ENCODE measurements at regions not wholly inside any gene's neighbourhood (a gene's known extent, or its start where the extent isn't known, plus 50 kb on each side); places are given as distances from the start of the nearest gene placed in this dataset.

DNA sequence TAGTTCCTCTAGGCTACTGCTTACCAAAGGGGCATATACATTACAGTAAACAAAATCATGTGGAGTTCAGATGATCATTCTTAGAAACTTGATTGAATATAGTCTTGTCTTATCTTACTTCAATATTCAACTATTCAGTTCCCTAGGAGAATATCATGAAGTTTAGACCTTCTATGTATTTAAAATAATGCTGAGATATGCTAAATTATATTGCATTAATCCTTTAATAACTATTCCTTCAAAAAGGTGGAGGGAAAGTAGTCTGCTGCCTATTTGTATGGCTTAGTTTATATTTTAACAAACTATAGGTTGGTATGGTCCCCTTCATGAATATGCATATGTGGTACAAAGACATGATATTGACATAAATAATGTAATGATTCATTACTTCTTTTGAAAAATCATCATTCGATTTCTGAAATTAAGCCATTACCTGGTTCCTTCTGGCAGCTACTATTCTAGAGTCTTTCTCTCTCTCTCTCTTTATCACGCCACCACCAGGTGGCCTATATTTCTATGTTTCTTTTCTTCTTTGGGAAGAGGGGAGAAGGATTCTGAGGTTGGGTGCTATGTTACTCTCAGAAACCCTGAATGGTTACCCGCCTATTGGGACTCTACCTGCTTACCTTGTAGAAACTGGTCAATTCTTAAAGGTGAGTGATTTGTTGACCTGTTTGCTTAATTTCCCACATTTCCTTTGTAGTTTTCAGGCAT lies 855.8 kb downstream of the HACE1 start:
- DNase-seq (no peak), ATAC-seq (no peak), FAIRE-seq (no peak)
- TF ChIP-seq, protein P1, sequence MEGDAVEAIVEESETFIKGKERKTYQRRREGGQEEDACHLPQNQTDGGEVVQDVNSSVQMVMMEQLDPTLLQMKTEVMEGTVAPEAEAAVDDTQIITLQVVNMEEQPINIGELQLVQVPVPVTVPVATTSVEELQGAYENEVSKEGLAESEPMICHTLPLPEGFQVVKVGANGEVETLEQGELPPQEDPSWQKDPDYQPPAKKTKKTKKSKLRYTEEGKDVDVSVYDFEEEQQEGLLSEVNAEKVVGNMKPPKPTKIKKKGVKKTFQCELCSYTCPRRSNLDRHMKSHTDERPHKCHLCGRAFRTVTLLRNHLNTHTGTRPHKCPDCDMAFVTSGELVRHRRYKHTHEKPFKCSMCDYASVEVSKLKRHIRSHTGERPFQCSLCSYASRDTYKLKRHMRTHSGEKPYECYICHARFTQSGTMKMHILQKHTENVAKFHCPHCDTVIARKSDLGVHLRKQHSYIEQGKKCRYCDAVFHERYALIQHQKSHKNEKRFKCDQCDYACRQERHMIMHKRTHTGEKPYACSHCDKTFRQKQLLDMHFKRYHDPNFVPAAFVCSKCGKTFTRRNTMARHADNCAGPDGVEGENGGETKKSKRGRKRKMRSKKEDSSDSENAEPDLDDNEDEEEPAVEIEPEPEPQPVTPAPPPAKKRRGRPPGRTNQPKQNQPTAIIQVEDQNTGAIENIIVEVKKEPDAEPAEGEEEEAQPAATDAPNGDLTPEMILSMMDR (IDR thresholded peaks at IDR 0.05), result no peak
- H3K4me1 ChIP-seq, result no peaks in the 10 kb centered on the region
- no peak overlapping the region for H3K4me3 ChIP-seq
- 62 to 74% methylated on average over 3 of the region's 3 CpGs for WGBS, 2 donors
- no peaks in the 10 kb centered on the region for H3K27me3 ChIP-seq
- intact Hi-C loops (cut with DNase I), result no loop called here
- no peaks in the 10 kb centered on the region for H3K36me3 ChIP-seq
- H3K9me3 ChIP-seq, result no peaks in the 10 kb centered on the region
- H3K27ac ChIP-seq, result no peak overlapping the region

GRCh38 chr6:103995571-103995970 lies 864.1 kb downstream of the HACE1 start:
- intact Hi-C loops (cut with DNase I), result no loop called here
- FAIRE-seq, result no peak
- Histone ChIP-seq H3K4me1 (no peaks in the 10 kb centered on the region), H3K27me3 (no peaks in the 10 kb centered on the region), H3K9me3 (no peaks in the 10 kb centered on the region), H3K4me3 (no peak overlapping the region), H3K27ac (no peak overlapping the region), H3K36me3 (no peaks in the 10 kb centered on the region)
- 79 to 85% methylated on average over 1 of the region's 1 CpG for WGBS, 2 donors
- TF ChIP-seq, protein P1 (IDR thresholded peaks at IDR 0.05), result no peak
- ATAC-seq, result no peak
- DNase-seq, result no peak

DNA sequence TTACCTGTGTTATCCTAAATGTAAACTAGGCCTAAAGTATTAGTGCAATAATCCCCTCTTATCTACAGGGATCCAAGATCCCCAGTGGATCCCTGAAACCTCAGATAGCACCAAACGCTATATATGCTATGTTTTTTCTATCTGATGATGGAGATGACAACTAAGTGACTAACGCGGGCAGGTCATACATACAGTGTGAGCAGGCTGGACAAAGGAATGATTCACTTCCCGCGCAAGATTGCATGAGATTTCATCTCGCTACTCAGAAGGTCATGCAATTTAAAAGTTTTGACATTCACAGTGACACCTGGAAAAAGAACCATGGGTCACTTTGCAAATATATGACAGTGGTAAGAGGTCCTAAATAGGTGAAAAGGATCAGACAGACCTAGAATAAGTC lies 875.9 kb downstream of the HACE1 start:
- Histone ChIP-seq H3K27ac (no peak overlapping the region), H3K4me1 (no peaks in the 10 kb centered on the region), H3K4me3 (no peak overlapping the region), H3K27me3 (no peaks in the 10 kb centered on the region), H3K36me3 (no peaks in the 10 kb centered on the region), H3K9me3 (no peaks in the 10 kb centered on the region)
- no peak for FAIRE-seq
- intact Hi-C loops (cut with DNase I), result no loop called here
- no peak for ATAC-seq
- TF ChIP-seq, protein P1 (IDR thresholded peaks at IDR 0.05), result no peak
- DNase-seq, result no peak
- WGBS, 2 donors, result 85 to 92% methylated on average over 6 of the region's 6 CpGs

DNA sequence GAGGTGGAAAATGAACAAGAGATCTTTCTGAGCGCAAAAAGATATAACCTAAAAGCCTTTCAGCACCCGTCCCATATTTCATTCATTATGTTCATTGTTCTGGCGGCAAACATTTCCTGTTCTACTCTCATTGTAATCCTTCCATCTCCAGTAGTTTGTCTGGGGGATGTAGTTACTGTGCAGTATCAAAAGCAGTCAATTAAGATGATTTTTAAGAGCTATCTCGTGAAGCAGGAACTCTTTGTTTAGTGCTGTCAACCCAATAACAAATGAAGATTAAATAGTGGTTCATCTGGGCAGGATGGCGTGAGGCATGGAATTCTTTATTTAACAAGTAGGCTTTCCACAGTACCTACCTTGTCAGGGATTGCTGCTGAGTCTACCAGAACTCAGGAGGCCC lies 876.7 kb downstream of the HACE1 start:
- Histone ChIP-seq H3K9me3 (no peaks in the 10 kb centered on the region), H3K27ac (no peak overlapping the region), H3K36me3 (no peaks in the 10 kb centered on the region), H3K27me3 (no peaks in the 10 kb centered on the region), H3K4me1 (no peaks in the 10 kb centered on the region), H3K4me3 (no peak overlapping the region)
- TF ChIP-seq, protein P1 (IDR thresholded peaks at IDR 0.05), result no peak
- intact Hi-C loops (cut with DNase I), result no loop called here
- no peak for DNase-seq
- no peak for FAIRE-seq
- 42 to 55% methylated on average over 5 of the region's 5 CpGs for WGBS, 2 donors
- ATAC-seq, result no peak

GRCh38 chr6:103982574-103982973 lies 877.1 kb downstream of the HACE1 start:
- ATAC-seq (no peak), FAIRE-seq (no peak), DNase-seq (no peak)
- TF ChIP-seq, protein P1 (IDR thresholded peaks at IDR 0.05), result no peak
- WGBS, 2 donors, result 69 to 72% methylated on average over 4 of the region's 4 CpGs
- Histone ChIP-seq H3K4me1 (no peaks in the 10 kb centered on the region), H3K27ac (no peak overlapping the region), H3K9me3 (no peaks in the 10 kb centered on the region), H3K27me3 (no peaks in the 10 kb centered on the region), H3K36me3 (no peaks in the 10 kb centered on the region), H3K4me3 (no peak overlapping the region)
- intact Hi-C loops (cut with DNase I), result no loop called here

All from pancreas (tissue), 10 donors.